Mucosa of descending colon (tissue), 3 donors: ENCODE measurements at regions not wholly inside any gene's neighbourhood (a gene's known extent, or its start where the extent isn't known, plus 50 kb on each side); places are given as distances from the start of the nearest gene placed in this dataset.
"Not testable (repeated sequence)": the region's sequence is repeated elsewhere in the genome, so short reads cannot be mapped to it uniquely, and the experiment has no call there.

ENCODE experiments used
- ATAC-seq: fragments of 200-7000 bp; cut with Tn5 transposase; one replicate; pipeline ENCODE4 v1.9.1; 2020; ENCODE audit warnings: mild to moderate bottlenecking, moderate library complexity
- DNase-seq, 3 donors: peaks; one replicate each; pipeline ENCODE4 v3.0.0-alpha.2; 2020
- H3K36me3 ChIP-seq: fragments of 200-600 bp; one replicate; pipeline ENCODE4 v1.8.0; 2021; ENCODE audit warnings: low read depth, mild to moderate bottlenecking
- H3K4me1 ChIP-seq: fragments of 200-600 bp; one replicate; pipeline ENCODE4 v1.8.0; 2021; ENCODE audit warnings: low read depth, mild to moderate bottlenecking
- H3K4me3 ChIP-seq: fragments of 200-600 bp; one replicate; pipeline ENCODE4 v1.8.0; 2021; ENCODE audit warnings: mild to moderate bottlenecking
- H3K9me3 ChIP-seq: fragments of 200-600 bp; one replicate; pipeline ENCODE4 v1.8.0; 2021; ENCODE audit warnings: mild to moderate bottlenecking
- intact Hi-C, 2 donors: fragments of 100-400 bp; cut with DNase I in 1 of 2; cut with micrococcal nuclease in 1 of 2; formaldehyde crosslinking; loops; one replicate each; pipeline versions ENCODE4 v1.11.0 to v1.11.1; 2022; cut with DNase I, micrococcal nuclease
- TF ChIP-seq, protein P1 (sequence below): fragments of 200-600 bp; IDR thresholded peaks from one replicate; pipeline ENCODE4 v1.8.0; 2022; ENCODE audit warnings: antibody characterized with exemption, mild to moderate bottlenecking
- donor health status: DM: no; HTN: no; CAD: no; lungs with moderate emphysema.
- donor health status: DM: no; HTN: no; CAD: no.
- donor health status: DM: no; HTN: yes; CAD: no.

DNA sequence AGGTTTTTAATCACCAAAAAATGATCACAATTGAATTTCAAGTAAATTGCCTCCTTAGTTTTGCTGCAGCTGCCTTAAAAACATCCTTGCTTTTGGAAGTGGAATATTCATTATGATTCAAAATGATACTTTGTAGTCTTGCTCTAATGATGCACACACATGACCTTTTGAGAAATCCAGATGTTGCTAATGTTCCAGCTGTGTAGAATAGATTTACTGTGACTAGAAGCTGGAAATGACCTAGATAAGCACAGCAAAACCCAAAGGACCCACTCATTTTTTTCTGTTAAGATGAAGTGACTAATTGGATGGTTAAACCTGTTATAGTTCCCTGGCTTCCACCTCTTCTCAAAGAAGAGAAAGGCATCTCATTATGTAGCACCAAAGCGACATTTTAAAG lies 64.6 kb upstream of the RALGPS2 start:
- H3K4me1 ChIP-seq: no peaks in the 10 kb centered on the region
- H3K4me3 ChIP-seq: no peak overlapping the region
- TF ChIP-seq, protein P1, sequence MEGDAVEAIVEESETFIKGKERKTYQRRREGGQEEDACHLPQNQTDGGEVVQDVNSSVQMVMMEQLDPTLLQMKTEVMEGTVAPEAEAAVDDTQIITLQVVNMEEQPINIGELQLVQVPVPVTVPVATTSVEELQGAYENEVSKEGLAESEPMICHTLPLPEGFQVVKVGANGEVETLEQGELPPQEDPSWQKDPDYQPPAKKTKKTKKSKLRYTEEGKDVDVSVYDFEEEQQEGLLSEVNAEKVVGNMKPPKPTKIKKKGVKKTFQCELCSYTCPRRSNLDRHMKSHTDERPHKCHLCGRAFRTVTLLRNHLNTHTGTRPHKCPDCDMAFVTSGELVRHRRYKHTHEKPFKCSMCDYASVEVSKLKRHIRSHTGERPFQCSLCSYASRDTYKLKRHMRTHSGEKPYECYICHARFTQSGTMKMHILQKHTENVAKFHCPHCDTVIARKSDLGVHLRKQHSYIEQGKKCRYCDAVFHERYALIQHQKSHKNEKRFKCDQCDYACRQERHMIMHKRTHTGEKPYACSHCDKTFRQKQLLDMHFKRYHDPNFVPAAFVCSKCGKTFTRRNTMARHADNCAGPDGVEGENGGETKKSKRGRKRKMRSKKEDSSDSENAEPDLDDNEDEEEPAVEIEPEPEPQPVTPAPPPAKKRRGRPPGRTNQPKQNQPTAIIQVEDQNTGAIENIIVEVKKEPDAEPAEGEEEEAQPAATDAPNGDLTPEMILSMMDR: no peak
- no peaks in the 10 kb centered on the region for H3K36me3 ChIP-seq
- ATAC-seq: no peak
- intact Hi-C loops: no loop called here
- DNase-seq: no peak
- no peaks in the 10 kb centered on the region for H3K9me3 ChIP-seq

DNA sequence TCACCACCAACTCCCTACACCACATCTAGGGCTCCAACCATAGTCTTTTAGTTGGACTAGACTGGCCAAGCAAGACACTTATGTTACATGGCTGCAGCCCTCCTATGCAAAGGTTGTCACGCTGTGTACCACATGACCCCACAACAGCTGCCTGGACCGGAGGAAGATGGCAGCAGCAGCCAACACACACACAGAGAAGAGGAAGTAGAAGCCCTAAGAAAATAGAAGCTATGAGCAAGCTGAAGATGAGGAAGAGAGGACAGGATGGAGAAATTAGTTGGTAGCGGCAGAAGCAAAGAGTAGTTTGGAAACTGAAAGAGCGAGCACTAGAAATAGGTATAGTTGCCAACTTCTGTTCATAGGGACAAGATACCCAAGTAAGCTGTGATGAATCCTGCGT lies 60.8 kb upstream of the RALGPS2 start:
- Histone ChIP-seq H3K36me3 (no peaks in the 10 kb centered on the region), H3K9me3 (no peaks in the 10 kb centered on the region), H3K4me3 (no peak overlapping the region), H3K4me1 (no peaks in the 10 kb centered on the region)
- DNase-seq (no peak), ATAC-seq (peak; percentile 71)
- TF ChIP-seq, protein P1: no peak
- intact Hi-C loops: no loop called here

DNA sequence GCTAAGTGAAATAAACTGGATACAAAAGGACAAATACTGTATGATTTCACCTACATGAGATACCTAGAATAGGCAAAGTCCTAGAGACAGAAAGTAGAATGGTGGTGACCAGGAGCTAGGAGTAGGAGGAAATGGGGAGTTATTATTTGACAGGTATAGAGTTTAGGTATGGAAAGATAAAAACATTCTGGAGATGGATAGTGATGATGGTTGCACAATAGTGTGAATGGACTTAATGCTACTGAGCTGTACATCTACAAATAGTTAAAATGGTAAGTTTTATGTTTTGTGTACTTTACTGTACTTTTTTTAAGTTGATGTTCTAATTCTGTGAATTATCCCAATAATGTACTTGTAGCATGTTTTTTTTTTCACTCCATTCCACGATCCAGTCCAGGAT lies 59.5 kb upstream of the RALGPS2 start:
- TF ChIP-seq, protein P1: no peak
- ATAC-seq: no peak
- Histone ChIP-seq H3K9me3 (no peaks in the 10 kb centered on the region), H3K36me3 (no peaks in the 10 kb centered on the region), H3K4me3 (no peak overlapping the region), H3K4me1 (no peaks in the 10 kb centered on the region)
- intact Hi-C loops: no loop called here
- no peak for DNase-seq

DNA sequence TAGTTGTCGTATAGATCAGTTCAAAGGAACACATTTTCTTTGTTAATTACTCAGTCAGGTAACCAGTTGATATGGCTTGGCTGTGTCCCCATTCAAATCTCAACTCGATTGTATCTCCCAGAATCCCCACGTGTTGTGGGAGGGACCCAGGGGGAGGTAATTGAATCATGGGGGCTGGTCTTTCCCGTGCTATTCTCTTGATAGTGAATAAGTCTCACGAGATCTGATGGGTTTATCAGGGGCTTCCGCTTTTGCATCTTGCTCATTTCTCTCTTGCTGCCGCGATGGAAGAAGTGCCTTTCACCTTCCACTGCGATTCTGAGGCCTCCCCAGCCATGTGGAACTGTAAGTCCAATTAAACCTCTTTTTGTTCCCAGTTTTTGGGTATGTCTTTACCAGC lies 58.2 kb upstream of the RALGPS2 start:
- H3K4me3 ChIP-seq, DNase-seq, H3K9me3 ChIP-seq, intact Hi-C loops, ATAC-seq, H3K36me3 ChIP-seq, H3K4me1 ChIP-seq: not testable (repeated sequence)

DNA sequence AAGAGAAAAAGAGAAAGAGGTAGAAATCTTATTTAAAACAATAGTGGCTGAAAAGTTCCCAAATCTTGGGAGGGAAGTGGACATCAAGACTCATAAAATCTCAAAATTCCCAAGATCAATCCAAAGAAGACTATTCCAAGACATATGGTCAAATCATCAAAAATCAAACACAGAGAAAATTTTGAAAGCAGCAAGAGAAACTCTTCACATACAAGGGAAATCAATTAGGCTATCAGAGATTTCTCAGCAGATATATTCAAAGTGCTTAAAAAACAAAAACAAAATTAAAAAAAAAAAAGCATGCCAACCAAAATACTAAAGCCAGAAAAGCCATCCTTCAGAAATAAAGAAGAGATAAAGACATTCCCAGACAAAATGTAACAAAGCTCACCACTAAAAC lies 52.6 kb upstream of the RALGPS2 start:
- TF ChIP-seq, protein P1: no peak
- H3K4me3 ChIP-seq: no peak overlapping the region
- ATAC-seq (no peak), DNase-seq (no peak)
- intact Hi-C loops: no loop called here
- peaks cover 13% of the 10 kb centered on the region for H3K9me3 ChIP-seq
- no peaks in the 10 kb centered on the region for H3K4me1 ChIP-seq
- H3K36me3 ChIP-seq: no peaks in the 10 kb centered on the region

DNA sequence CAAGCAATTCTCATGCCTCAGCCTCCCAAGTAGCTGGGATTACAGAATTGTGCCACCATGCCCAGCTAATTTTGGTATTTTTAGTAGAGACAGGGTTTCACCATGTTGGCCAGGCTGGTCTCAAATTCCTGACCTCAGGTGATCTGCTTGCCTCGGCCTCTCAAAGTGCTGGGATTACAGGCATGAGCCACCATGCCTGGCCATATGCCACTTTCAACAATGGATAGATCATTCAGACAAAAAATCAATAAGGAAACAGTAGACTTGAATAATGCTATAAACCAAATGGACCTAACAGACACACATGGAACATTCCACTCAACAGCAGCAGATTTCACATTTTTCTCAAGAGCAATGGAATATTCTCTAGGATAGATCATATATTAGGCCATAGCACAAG lies 50.5 kb upstream of the RALGPS2 start:
- H3K36me3 ChIP-seq, intact Hi-C loops, DNase-seq, H3K4me3 ChIP-seq, H3K4me1 ChIP-seq, ATAC-seq: not testable (repeated sequence)
- H3K9me3 ChIP-seq: peaks cover 13% of the 10 kb centered on the region
